Testis (tissue), 2 donors: ENCODE measurements at regions not wholly inside any gene's neighbourhood (a gene's known extent, or its start where the extent isn't known, plus 50 kb on each side); places are given as distances from the start of the nearest gene placed in this dataset.

Source experiments
- CTCF ChIP-seq, 3 experiments: fragments of 450-650 bp in 2 of 3; fragments of 200-600 bp in 1 of 3; sonication (generic) in 1 of 3; IDR thresholded peaks; one replicate each; pipeline ENCODE4 v1.5.1; 2016 to 2019; ENCODE audit warnings: antibody characterized with exemption in 3 of 3, mild to moderate bottlenecking in 2 of 3, moderate library complexity in 1 of 3
- POLR2A ChIP-seq: fragments of 450-650 bp; IDR thresholded peaks from one replicate; pipeline ENCODE4 v1.6.1; 2017; ENCODE audit warnings: antibody characterized with exemption, mild to moderate bottlenecking, moderate library complexity

- TF ChIP-seq CTCF (IDR thresholded peaks at IDR 0.05): no peak
- TF ChIP-seq POLR2A: no peak
Observed at GRCh38 chr13:82566864-82567263, 1315.4 kb downstream of the SLITRK1 start.
